K562 (cell line): ENCODE measurements at regions not wholly inside any gene's neighbourhood (a gene's known extent, or its start where the extent isn't known, plus 50 kb on each side); places are given as distances from the start of the nearest gene placed in this dataset.

Experiments
- RBBP5 ChIP-seq: fragments of 200-600 bp; sonication (generic); IDR thresholded peaks from 2 replicates; pipeline ENCODE4 v1.6.1; 2012; ENCODE audit warnings: borderline replicate concordance, mild to moderate bottlenecking, low read length, control low read depth, inconsistent platforms; ENCODE audit not compliant: insufficient read depth, poor library complexity, severe bottlenecking
- SNRNP70 ChIP-seq: fragments of 200-400 bp; formaldehyde crosslinking; optimal IDR thresholded peaks from 2 replicates; pipeline ENCODE3; 2017; ENCODE audit warnings: low read depth, low read length
- SP2 ChIP-seq: IDR thresholded peaks from 2 replicates; pipeline ENCODE4 v1.6.1; 2011; ENCODE audit warnings: mild to moderate bottlenecking, low read depth, low read length, moderate library complexity; ENCODE audit not compliant: poor library complexity, severe bottlenecking; ENCODE audit errors: extremely low read depth
- SPI1 ChIP-seq: IDR thresholded peaks from 2 replicates; pipeline ENCODE4 v1.6.1; 2011; ENCODE audit warnings: low read depth, low read length, control low read depth, borderline replicate concordance
- U2AF2 ChIP-seq: fragments of 200-400 bp; formaldehyde crosslinking; optimal IDR thresholded peaks from 2 replicates; pipeline ENCODE3; 2017; ENCODE audit warnings: low read depth, mild to moderate bottlenecking, low read length
- ZNF217 ChIP-seq: sonication (generic); formaldehyde crosslinking; IDR thresholded peaks from 2 replicates; pipeline ENCODE4 v1.8.0; 2022; ENCODE audit warnings: mild to moderate bottlenecking, missing genetic modification reagents
- ZNF696 ChIP-seq: fragments of 250-450 bp; sonication (Bioruptor Pico); conservative IDR thresholded peaks from 2 replicates; pipeline ENCODE4 v1.4.0; 2020; ENCODE audit warnings: mild to moderate bottlenecking, moderate library complexity
- TF ChIP-seq, protein P1 (sequence below): fragments of 450-650 bp; IDR thresholded peaks from 2 replicates; pipeline ENCODE4 v1.6.1; 2016; ENCODE audit warnings: low read depth

- TF ChIP-seq, protein P1, sequence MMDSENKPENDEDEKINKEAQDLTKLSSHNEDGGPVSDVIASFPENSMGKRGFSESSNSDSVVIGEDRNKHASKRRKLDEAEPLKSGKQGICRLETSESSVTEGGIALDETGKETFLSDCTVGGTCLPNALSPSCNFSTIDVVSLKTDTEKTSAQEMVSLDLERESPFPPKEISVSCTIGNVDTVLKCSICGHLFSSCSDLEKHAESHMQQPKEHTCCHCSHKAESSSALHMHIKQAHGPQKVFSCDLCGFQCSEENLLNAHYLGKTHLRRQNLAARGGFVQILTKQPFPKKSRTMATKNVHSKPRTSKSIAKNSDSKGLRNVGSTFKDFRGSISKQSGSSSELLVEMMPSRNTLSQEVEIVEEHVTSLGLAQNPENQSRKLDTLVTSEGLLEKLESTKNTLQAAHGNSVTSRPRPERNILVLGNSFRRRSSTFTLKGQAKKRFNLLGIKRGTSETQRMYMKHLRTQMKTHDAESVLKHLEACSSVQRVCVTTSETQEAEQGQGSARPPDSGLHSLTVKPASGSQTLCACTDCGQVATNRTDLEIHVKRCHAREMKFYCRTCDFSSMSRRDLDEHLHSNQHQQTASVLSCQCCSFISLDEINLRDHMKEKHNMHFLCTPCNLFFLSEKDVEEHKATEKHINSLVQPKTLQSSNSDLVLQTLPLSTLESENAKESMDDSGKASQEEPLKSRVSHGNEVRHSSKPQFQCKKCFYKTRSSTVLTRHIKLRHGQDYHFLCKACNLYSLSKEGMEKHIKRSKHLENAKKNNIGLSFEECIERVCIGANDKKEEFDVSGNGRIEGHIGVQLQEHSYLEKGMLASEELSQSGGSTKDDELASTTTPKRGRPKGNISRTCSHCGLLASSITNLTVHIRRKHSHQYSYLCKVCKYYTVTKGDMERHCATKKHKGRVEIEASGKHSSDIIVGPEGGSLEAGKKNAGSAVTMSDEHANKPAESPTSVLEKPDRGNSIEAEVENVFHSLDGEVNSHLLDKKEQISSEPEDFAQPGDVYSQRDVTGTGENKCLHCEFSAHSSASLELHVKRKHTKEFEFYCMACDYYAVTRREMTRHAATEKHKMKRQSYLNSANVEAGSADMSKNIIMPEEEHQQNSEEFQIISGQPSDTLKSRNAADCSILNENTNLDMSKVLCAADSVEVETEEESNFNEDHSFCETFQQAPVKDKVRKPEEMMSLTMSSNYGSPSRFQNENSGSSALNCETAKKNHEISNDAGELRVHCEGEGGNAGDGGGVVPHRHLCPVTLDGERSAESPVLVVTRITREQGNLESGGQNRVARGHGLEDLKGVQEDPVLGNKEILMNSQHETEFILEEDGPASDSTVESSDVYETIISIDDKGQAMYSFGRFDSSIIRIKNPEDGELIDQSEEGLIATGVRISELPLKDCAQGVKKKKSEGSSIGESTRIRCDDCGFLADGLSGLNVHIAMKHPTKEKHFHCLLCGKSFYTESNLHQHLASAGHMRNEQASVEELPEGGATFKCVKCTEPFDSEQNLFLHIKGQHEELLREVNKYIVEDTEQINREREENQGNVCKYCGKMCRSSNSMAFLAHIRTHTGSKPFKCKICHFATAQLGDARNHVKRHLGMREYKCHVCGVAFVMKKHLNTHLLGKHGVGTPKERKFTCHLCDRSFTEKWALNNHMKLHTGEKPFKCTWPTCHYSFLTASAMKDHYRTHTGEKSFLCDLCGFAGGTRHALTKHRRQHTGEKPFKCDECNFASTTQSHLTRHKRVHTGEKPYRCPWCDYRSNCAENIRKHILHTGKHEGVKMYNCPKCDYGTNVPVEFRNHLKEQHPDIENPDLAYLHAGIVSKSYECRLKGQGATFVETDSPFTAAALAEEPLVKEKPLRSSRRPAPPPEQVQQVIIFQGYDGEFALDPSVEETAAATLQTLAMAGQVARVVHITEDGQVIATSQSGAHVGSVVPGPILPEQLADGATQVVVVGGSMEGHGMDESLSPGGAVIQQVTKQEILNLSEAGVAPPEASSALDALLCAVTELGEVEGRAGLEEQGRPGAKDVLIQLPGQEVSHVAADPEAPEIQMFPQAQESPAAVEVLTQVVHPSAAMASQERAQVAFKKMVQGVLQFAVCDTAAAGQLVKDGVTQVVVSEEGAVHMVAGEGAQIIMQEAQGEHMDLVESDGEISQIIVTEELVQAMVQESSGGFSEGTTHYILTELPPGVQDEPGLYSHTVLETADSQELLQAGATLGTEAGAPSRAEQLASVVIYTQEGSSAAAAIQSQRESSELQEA, result no peak
- TF ChIP-seq SP2, result no peak
- no peak for TF ChIP-seq ZNF217 (CRISPR knock-in tag)
- TF ChIP-seq SNRNP70, result no peak
- TF ChIP-seq SPI1, result no peak
- TF ChIP-seq ZNF696 (CRISPR knock-in tag), result no peak
- TF ChIP-seq RBBP5, result no peak
- TF ChIP-seq U2AF2, result no peak
Observed at GRCh38 chr2:194086129-194086528, 1570.9 kb upstream of the SLC39A10 start (continued).
